ENCODE measurements at regions not wholly inside any gene's neighbourhood (a gene's known extent, or its start where the extent isn't known, plus 50 kb on each side); places are given as distances from the start of the nearest gene placed in this dataset.
"Not testable (repeated sequence)": the region's sequence is repeated elsewhere in the genome, so short reads cannot be mapped to it uniquely, and the experiment has no call there.

DNA sequence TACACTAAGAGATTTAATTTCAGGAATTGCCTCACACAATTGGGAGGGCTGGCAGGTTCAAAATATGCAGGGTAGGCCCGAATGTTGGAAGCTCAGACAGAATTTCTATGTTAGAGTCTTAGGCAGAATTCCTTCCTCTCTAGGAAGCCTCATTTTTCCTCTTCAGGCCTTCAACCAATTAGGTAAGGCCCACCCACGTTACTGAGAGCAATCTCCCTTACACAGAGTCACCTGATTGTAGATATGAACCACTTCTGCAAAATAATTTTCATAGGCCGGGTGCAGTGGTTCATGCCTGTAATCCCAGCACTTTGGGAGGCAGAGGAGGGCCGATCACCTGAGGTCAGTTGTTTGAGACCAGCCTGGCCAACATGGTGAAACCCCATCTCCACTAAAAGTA is 50.2 kb upstream of the HIVEP1 start:
- no peak for DNase-seq (ENCODE audit: low spot score)

DNA sequence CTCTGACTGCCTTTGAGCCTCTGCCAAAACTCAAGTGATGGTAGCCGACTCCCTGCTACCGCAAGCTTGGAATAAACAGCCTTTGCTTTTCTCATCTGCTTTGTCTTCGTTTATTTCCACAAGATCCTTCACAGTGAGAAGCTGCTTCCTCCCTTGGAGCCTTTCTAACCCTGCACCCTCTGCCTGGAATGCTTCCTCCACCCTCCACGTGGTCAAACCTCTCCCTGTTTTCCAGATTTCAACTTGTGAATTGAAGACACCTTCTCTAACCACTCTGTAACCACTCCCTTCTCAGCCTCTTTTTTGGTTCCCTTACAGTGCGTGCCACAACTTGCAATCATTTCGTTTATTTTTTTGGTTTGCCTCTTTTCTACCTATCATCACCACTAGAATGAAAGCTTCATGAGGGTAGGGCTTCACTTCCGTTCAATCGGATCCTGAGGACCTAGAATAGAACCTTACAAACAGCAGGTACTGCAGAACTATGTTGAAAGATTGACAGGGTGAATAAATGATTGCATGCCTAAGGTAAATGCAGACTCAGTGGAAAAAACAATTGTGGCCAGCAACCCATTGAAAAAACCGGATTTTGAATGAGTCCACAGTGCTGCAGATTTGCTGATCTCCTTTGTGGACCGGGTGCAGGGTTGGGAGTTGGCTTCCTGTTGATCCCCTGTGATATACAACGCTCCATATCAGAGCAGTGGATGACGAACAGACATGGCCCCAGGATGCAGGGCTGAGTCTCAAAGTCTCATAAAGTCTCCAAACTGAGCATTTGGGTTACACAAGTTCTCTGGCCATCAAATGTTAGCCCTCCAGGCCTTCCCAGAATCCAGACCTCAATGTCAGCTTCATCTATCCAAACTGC is 51.0 kb upstream of the HIVEP1 start:
- DNase-seq (ENCODE audit: low spot score): no peak

DNA sequence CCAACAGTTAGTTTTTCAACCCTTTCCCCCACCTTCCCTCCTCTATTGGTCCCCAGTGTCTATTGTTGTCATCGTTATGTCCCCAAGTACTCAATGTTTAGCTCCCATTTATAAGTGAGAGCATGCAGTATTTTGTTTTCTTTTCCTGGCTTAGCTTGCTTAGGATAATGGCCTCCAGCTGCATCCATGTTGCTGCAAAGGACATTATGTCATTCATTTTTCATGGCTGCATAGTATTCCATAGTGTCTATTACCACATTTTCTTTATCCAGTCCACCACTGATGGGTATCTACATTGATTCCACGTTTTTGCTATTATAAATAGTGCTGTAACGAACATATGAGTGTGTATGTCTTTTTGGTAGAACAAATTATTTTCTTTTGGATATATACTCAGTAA is 55.3 kb upstream of the HIVEP1 start:
- DNase-seq (ENCODE audit: low spot score): no peak

DNA sequence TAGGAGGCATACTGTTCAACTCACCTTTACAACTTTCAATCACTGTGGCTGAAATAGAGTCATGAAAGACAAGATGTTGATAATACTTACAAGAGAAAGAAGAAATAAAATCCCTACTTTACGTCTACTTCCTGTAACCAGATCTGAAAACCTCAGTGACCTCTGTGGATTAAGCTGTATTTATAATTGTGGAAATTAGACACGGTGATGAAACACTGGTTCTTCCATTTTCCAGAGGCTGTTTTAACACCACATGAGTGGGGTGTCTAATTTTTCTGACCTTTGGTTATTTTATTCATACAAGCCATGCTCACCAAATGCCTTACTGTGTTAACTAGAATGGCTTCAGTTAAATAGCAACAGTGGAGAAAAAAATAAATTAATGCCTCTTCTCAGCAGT is 58.5 kb upstream of the HIVEP1 start:
- DNase-seq (ENCODE audit: low spot score): no peak

DNA sequence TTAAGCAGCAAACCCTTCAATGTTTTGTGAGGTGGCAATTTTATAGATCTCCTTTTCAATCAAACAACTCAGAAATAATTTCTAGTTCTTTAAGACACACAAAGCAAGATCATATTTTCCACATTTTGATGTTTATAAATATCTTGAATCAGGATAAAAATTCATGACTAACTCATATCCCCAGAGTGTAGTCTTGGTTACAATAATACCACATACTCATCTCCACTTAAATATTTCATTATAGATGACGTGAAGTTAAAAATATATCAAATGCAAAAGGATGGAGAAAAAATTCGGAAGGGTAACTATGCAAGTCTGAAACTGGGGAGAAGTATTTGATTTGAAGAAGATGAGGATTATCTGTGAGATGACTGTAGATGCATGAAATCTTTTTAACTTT is 59.8 kb upstream of the HIVEP1 start:
- DNase-seq (ENCODE audit: low spot score): no peak

DNA sequence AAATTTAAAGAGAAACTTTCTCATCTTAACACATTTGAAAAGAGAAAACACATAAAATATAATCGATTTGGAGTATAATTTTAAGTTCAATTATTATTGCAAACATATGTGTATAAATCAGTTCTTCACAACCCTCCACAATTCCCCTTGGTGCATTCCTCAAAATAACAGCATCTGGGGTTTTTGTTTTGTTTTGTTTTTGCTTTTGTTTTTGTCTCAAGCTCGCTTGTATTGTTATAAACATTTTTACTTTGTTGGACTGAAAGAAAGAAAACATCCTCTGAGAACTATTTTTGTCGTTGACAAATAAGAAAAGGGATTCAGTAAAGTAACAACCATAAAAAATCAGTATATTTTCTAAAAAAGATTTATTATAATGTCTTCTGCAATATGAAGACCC is 60.2 kb upstream of the HIVEP1 start:
- DNase-seq (ENCODE audit: low spot score): no peak

DNA sequence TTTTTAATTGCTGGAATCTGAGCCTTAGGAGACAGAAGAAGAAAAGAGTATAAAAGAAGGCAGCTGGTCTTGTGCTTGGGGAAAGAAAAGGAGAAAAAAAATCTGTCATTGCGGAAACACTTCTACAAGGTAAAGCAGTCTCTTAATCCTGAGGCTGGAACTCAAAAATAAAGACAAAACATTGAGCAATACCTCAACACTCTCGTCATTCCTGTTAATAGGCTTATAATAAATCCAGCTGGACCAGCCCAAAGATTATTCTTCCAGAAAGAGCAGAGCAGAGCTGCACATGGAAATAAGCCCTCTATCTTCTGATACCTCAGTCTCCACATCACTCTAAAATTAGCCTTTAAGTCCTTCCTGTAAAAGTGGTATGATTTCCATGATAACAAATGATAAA is 62.0 kb upstream of the HIVEP1 start:
- no peak for DNase-seq (ENCODE audit: low spot score)

DNA sequence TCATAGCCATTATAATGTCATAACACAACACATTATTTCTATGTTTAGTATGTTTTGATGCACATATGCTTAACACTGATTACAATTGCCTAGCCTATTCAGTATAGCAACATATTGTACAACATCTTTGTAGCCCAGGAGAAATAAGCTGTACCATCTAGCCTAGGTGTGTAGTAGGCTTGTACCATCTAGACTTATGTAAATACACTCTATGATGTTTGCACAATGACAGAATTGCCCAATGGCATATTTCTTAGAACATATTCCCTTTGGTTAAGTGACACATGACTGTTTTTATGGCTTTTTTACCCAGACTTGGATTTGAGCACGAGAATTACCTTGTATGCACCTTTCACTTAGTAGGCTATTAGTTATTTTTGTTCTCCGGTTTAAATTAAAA is 64.5 kb upstream of the HIVEP1 start:
- no peak for DNase-seq (ENCODE audit: low spot score)

DNA sequence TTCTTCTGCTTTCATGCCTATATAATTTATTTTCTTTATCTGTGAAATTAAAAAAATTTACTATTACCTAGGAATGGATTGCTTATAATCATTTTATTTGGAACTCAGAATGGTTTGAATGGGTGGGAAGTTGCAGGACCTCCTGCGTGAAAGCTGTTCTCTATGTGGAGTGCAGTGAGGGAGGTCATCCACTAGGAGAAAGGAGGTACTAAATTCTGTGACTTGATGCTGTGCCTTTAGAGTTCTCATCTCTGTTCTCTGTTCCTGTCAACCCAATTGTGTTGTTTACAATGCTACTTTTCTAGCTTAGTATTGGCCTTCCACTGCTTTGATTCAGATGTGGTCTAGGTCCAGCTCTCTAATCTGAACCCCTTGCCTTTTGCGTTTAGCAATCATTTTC is 65.0 kb upstream of the HIVEP1 start:
- DNase-seq (ENCODE audit: low spot score): no peak

DNA sequence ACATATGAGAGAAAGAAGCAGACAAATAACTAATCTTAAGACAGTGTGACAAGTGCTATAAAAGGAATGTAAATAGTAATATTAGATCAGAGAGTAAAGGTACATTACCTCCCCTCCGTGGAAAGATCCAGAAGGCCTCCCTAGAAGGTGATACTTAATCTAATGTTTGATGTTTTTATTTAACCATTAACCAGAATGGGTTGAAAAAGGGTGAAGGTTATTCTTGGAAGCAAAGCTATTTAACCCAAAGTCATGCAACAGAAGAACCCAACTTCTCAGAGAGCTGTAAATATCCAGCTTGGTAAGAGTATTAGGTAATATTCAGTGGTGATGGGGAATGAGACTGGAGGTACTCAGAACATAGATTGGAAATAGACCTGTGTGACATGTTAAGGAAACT is 68.0 kb upstream of the HIVEP1 start:
- DNase-seq (ENCODE audit: low spot score): no peak

DNA sequence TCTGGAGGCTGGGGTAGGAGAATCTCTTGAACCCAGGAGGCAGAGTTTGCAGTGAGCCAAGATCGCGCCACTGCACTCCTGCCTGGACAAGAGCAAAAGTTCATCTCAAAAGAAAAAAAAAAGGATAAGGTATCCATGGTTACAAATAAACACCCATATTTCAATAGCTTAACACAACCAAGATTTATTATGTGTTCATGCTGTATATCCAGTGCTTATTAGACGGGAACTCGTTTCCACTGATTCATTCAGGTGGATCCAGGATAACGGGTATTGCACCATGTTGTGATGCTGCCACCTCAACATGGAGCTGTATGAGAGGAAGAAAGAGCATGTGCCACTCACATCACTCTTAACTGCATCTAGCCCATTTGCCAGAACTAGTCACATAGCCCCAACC is 69.1 kb upstream of the HIVEP1 start:
- DNase-seq (ENCODE audit: low spot score): no peak

DNA sequence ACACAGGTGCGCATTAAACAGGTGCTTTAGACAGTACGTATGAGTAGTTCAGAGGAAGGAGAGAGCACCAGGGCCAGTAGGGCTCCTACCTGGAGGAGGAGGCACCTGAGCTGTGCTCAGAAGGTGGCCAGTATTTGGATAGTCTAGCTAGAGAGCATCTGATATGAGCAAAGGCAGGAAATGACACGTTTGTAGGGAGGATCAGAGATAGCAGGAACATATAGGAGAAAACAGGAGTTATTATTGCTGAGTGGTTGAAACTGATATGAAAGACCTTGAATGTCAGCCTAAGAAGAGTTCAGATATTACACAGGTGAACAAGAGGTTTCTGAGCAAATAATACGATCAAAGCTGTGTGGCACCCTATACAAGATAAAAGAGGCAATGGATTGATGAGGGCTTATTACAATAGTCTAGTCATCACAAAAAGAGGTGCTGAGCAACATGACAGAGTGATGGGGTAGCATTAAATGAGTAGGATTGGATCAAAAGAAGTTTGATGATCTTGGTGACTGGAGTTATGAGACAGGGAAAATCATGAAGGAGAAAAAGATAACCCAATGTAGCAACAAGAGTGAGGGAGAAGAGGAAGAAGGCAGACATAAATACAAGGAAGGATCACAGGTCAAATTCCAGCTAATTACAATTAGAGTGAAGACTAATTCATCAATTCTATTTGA is 69.8 kb upstream of the HIVEP1 start:
- no peak for DNase-seq (ENCODE audit: low spot score)

DNA sequence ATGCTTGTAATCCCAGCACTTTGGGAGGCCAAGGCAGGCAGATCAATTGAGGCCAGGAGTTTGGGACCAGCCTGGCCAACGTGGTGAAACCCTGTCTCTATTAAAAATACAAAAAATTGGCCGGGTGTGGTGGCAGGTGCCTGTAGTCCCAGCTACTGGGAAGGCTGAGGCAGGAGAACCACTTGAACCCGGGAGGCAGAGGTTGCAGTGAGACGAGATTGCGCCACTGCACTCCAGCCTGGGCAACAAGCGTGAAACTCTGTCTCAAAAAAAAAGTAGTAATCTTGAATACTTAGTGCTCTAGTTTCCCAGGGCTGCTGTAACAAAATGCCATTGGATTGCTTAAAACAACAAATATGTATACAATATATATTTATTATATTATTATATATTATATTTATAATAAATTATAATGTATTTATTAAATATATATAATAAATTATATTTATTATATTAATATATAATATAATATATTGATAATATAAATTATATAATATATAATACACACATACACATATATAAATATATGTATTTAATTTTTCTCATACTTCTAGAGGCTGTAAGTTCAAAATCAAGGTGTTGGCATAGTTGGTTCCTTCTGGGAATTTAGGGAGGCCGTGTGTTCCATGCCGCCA is 71.5 kb upstream of the HIVEP1 start:
- DNase-seq (ENCODE audit: low spot score): not testable (repeated sequence)

DNA sequence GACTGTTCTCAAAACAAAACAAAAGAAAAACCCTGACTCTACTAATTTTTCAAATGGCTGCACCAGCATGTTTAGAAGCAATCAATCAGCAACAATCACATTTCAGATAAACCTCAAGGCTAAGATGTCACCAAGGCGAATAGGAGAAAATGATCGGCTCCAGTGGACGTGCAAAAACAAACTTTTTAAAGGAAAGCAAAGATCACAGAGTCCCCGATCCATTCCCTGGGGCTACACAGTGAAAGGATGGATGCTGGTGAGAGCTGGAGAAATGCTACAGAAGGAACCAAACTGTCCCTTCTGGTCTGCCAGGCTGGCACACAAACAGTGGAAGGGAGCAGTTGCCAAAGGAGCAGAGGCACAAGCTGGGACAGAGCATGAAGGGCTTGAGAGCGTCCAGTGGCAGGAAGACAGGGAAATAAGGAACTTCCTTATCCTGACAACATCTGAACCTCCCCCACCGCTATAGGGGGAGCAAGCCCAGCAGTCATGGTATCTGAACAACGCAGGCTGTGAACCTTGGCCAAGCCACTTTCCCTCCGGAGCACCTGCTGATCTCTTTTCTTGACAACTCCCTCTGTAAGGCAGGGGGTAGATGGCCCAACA is 73.7 kb upstream of the HIVEP1 start:
- no peak for DNase-seq (ENCODE audit: low spot score)

DNA sequence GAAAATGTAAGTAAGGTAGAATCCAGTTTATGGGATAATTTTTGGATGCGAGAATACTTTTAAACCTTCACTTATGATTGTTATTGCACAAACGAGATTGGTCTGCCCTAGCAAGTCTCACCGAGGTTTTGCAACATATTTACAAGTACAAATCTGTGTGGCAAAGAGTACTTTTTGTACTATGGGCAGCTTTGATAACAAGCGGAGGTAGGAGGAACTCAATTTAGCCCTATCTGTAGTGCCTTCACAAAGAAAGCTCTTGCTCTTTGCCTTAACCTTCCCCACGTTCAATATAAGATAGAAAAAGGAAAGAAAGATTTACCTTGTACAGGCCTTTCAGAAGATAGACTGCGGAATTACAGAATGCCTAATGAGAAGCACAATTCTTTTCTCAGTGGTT is 77.5 kb upstream of the HIVEP1 start:
- no peak for DNase-seq (ENCODE audit: low spot score)

DNA sequence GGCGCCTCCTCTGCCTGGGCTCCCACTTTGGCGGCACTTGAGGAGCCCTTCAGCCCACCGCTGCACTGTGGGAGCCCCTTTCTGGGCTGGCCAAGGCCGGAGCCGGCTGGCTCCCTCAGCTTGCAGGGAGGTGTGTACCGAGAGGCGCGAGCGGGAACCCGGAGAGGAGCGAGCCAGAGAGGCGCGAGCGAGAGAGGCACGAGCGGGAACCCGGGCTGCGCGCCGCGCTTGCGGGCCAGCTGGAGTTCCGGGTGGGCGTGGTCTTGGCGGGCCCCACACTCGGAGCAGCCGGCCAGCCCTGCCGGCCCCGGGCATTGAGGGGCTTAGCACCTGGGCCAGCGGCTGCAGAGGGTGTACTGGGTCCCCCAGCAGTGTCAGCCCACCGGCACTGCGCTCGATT is 79.2 kb upstream of the HIVEP1 start:
- not testable (repeated sequence) for DNase-seq (ENCODE audit: low spot score)

DNA sequence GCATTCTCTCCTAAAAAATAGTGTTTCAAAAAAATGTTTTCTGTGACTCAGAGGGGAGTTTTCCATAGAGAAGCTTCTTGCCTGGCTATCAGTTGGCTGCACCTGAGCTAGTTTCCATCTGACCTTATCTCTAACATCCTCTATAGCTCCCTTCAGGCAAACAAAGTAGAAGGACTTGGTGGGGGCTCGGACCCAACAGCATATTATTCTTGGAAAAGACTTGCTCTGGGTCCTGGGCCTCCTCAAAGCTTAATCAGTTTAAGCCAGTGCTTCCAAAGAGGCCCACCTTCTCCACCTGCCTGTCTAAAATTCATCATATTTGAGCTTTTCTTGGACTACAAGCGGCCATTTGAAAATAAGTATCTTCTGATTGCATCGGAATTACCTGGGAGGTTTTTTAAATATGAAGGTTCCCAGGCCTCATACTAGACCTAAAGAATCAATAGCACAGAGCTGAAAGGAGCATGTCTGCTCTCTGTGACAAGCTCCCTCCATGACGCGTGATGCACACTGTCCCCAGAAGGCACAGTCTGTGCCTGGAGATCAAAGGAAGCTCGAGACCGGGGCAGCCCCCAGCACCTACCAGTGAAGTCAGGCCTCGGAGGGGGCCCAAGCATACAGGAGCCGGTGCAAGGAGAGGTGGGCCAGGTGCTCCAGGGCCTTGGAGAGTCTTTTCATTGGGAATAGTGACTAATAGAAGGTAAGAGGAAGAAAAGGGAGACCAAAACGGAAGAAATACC is 80.6 kb upstream of the HIVEP1 start:
- no peak for DNase-seq (ENCODE audit: low spot score)

DNA sequence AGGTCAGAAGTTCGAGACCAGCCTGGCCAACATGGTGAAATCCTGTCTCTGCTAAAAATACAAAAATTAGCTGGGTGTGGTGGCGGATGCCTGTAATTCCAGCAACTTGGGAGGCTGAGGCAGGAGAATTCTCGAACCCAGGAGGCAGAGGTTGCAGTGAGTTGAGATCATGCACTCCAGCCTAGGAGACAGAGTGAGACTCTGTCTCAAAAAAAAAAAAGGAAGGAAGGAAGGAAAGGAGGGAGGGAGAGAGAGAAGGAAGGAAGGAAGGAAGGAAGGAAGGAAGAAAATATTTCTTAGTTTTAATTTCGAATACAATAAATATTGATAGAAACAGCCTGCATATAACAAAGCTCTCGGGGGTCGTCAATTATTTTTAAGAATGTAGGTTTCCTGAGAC is 81.3 kb upstream of the HIVEP1 start:
- not testable (repeated sequence) for DNase-seq (ENCODE audit: low spot score)

DNA sequence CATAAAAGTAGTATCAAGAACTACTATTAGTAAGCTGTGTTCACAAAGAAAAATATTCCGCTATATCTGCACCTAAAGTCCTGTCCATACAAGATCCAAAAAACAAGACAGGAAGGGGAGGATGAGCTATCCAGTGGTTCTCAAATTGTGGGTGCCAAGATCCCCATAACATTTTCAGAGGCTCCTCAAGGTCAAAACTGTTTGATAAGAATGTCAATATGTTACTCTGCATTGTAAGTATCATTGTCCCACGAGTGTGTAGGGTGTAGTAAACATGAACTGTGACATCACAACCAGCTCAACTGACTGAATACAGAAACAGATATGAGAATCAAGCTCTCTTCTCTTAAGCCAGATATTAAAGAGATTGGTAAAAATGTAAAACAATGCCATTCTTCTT is 81.9 kb upstream of the HIVEP1 start:
- DNase-seq (ENCODE audit: low spot score): no peak

DNA sequence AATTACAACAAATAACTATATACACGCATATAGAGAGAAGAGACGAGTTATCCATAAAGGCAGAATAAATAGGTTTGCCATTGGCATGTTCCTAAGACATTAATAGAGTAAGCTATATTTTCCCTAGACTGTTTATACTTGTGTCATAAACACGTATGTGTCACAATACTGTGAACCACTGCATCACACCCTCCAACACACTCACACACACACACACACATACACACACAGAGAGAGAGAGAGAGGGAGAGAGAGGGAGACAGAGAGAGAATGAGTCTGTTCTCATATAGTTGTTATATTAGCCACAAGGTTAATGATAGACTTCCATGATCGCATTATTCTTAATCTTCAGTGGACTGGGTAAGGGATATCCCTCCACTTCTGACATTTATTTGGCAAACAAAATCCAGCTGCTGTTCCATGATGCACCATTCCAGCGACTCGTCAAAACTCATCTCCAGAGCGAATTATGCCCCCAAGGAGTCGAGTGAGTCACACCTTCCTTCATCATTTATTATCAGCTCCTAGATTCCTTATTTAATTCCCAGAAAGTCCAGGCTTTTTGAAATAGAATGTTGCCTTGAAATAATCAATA is 82.8 kb upstream of the HIVEP1 start:
- DNase-seq (ENCODE audit: low spot score): no peak

DNA sequence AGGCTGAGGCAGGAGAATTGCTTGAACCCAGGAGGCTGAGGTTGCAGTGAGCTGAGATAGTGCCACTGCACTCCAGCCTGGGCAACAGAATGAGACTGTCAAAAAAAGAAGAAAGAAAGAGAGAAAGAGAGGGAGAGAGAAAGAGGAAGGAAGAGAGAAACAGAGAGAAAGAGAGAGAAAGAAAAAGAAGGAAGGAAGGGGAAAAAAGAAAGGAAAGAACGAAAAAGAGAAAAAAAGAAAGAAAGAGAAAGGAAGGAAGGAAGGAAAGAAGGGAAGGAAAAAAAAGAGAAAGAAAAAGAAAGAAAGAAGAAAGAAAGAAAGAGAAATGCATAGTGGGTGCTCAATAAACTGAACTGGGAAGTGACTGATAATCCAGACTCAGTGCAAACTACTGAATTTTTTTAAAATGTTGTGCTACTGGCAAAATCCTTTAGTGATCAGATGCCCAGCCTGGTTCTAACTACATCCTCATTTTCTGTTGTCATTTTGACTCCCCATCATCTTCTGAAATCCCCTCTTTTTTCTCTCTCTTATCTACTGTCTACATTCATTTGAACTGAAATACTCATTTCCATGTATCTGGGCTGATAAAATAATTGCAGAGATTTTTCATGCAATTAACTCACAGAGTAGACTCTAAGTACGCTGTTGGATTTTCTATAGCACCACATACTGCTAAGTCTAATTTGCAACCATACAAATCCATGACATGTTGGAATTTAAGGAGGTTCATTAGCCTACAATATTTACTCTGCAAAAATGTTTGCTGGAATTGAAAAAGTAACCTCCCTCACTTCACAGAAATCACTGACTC is 85.3 kb upstream of the HIVEP1 start:
- DNase-seq (ENCODE audit: low spot score): no peak
